NCI-H2171 treated with DMSO at 0.1 percent for 48 hours (cell line): ENCODE measurements at regions not wholly inside any gene's neighbourhood (a gene's known extent, or its start where the extent isn't known, plus 50 kb on each side); places are given as distances from the start of the nearest gene placed in this dataset.
"Not testable (repeated sequence)": the region's sequence is repeated elsewhere in the genome, so short reads cannot be mapped to it uniquely, and the experiment has no call there.

Source experiments
- DNase-seq: peaks from one replicate; lab custom pipeline; 2025; lab: John Stamatoyannopoulos, UW

- no peak for DNase-seq
Measured at GRCh38 chr1:191668525-191668924, 489.7 kb upstream of the RGS18 start.

GRCh38 chr1:191669629-191670028 is 488.6 kb upstream of the RGS18 start:
- no peak for DNase-seq

- no peak for DNase-seq
Measured at GRCh38 chr1:191671236-191671635, 487.0 kb upstream of the RGS18 start.

GRCh38 chr1:191674626-191675179 is 483.6 kb upstream of the RGS18 start:
- no peak for DNase-seq

- DNase-seq: no peak
Measured at GRCh38 chr1:191675856-191676783, 482.1 kb upstream of the RGS18 start.

- no peak for DNase-seq
Measured at GRCh38 chr1:191685669-191686068, 472.6 kb upstream of the RGS18 start.

- DNase-seq: no peak
Measured at GRCh38 chr1:191687721-191688120, 470.5 kb upstream of the RGS18 start.

GRCh38 chr1:191690931-191691330 is 467.3 kb upstream of the RGS18 start:
- no peak for DNase-seq

GRCh38 chr1:191693797-191694196 is 464.5 kb upstream of the RGS18 start:
- no peak for DNase-seq

- no peak for DNase-seq
Measured at GRCh38 chr1:191695865-191696264, 462.4 kb upstream of the RGS18 start.

- no peak for DNase-seq
Measured at GRCh38 chr1:191696354-191696753, 461.9 kb upstream of the RGS18 start.

GRCh38 chr1:191697556-191697955 is 460.7 kb upstream of the RGS18 start:
- DNase-seq: no peak

GRCh38 chr1:191698246-191698645 is 460.0 kb upstream of the RGS18 start:
- no peak for DNase-seq

- no peak for DNase-seq
Measured at GRCh38 chr1:191699343-191699742, 458.9 kb upstream of the RGS18 start.

- DNase-seq: no peak
Measured at GRCh38 chr1:191700922-191701321, 457.3 kb upstream of the RGS18 start.

GRCh38 chr1:191702124-191702523 is 456.1 kb upstream of the RGS18 start:
- DNase-seq: no peak

GRCh38 chr1:191707288-191707687 is 451.0 kb upstream of the RGS18 start:
- DNase-seq: no peak

GRCh38 chr1:191709215-191709614 is 449.0 kb upstream of the RGS18 start:
- DNase-seq: no peak

- no peak for DNase-seq
Measured at GRCh38 chr1:191711961-191712360, 446.3 kb upstream of the RGS18 start.

GRCh38 chr1:191714845-191715244 is 443.4 kb upstream of the RGS18 start:
- DNase-seq: peak; percentile 79

- no peak for DNase-seq
Measured at GRCh38 chr1:191729742-191730141, 428.5 kb upstream of the RGS18 start.

GRCh38 chr1:191731608-191732302 is 426.5 kb upstream of the RGS18 start:
- not testable (repeated sequence) for DNase-seq

GRCh38 chr1:191734321-191734720 is 423.9 kb upstream of the RGS18 start:
- DNase-seq: no peak
